Smooth muscle cell (in vitro differentiated cells): ENCODE measurements at regions not wholly inside any gene's neighbourhood (a gene's known extent, or its start where the extent isn't known, plus 50 kb on each side); places are given as distances from the start of the nearest gene placed in this dataset.

ENCODE experiments used
- DNase-seq: peaks from one replicate; lab custom pipeline; 2025; ENCODE audit not compliant: unreplicated experiment; lab: John Stamatoyannopoulos, UW
- H2AFZ ChIP-seq: fragments of 200-600 bp; sonication (generic); 2 replicates; pipeline ENCODE4 v1.6.0; 2016; ENCODE audit warnings: antibody characterized with exemption, low read depth, mild to moderate bottlenecking
- H3F3A ChIP-seq: fragments of 200-600 bp; sonication (generic); 2 replicates; pipeline ENCODE4 v1.6.0; 2017; ENCODE audit warnings: antibody characterized with exemption, low read depth
- H3K27ac ChIP-seq: fragments of 200-600 bp; sonication (generic); 2 replicates; pipeline ENCODE4 v1.5.1; 2016; ENCODE audit warnings: low read depth, mild to moderate bottlenecking
- H3K27me3 ChIP-seq: fragments of 200-600 bp; sonication (generic); 2 replicates; pipeline ENCODE4 v1.6.1; 2016; ENCODE audit warnings: low read depth, mild to moderate bottlenecking
- H3K36me3 ChIP-seq: fragments of 200-600 bp; sonication (generic); 2 replicates; pipeline ENCODE4 v1.5.1; 2016; ENCODE audit warnings: low read depth
- H3K4me1 ChIP-seq: fragments of 200-600 bp; sonication (generic); 2 replicates; pipeline ENCODE4 v1.5.1; 2016; ENCODE audit warnings: low read depth
- H3K4me2 ChIP-seq: fragments of 200-600 bp; sonication (generic); 2 replicates; pipeline ENCODE4 v1.6.0; 2016; ENCODE audit warnings: mild to moderate bottlenecking
- H3K4me3 ChIP-seq: fragments of 200-600 bp; sonication (generic); 2 replicates; pipeline ENCODE4 v1.5.1; 2016; ENCODE audit warnings: mild to moderate bottlenecking
- H3K79me2 ChIP-seq: fragments of 200-600 bp; sonication (generic); 2 replicates; pipeline ENCODE4 v1.6.0; 2016; ENCODE audit warnings: low read depth, mild to moderate bottlenecking
- H3K9ac ChIP-seq: fragments of 200-600 bp; sonication (generic); 2 replicates; pipeline ENCODE4 v1.6.0; 2016; ENCODE audit warnings: low read depth
- H3K9me3 ChIP-seq: fragments of 200-600 bp; sonication (generic); replicated peaks from 2 replicates; pipeline ENCODE4 v1.5.1; 2016; ENCODE audit warnings: low read depth
- H4K20me1 ChIP-seq: fragments of 200-600 bp; sonication (generic); 2 replicates; pipeline ENCODE4 v1.6.0; 2016; ENCODE audit warnings: low read depth
- WGBS: methylation state at CpG from one replicate; pipeline ENCODE4 v1.1.7; 2016; ENCODE audit warnings: low lambda C conversion rate; 5-methylcytosine and 5-hydroxymethylcytosine counted together
- TF ChIP-seq, protein P1 (sequence below): fragments of 200-600 bp; sonication (generic); IDR thresholded peaks from 2 replicates; pipeline ENCODE4 v1.5.1; 2017; ENCODE audit warnings: borderline replicate concordance, mild to moderate bottlenecking, antibody characterized with exemption; ENCODE audit not compliant: insufficient read depth, poor library complexity, severe bottlenecking

- 92% methylated on average over 4 of the region's 4 CpGs for WGBS
- no peak for DNase-seq
- Histone ChIP-seq H3K27ac (no peak overlapping the region), H3K27me3 (peaks cover 29% of the 10 kb centered on the region), H3K9me3 (no peaks in the 10 kb centered on the region), H3K4me1 (no peaks in the 10 kb centered on the region), H3K4me3 (no peak overlapping the region), H3F3A (no peaks in the 10 kb centered on the region), H3K4me2 (no peak overlapping the region), H3K79me2 (no peaks in the 10 kb centered on the region), H4K20me1 (no peaks in the 10 kb centered on the region), H3K9ac (no peak overlapping the region), H3K36me3 (no peaks in the 10 kb centered on the region), H2AFZ (no peak overlapping the region)
- TF ChIP-seq, protein P1, sequence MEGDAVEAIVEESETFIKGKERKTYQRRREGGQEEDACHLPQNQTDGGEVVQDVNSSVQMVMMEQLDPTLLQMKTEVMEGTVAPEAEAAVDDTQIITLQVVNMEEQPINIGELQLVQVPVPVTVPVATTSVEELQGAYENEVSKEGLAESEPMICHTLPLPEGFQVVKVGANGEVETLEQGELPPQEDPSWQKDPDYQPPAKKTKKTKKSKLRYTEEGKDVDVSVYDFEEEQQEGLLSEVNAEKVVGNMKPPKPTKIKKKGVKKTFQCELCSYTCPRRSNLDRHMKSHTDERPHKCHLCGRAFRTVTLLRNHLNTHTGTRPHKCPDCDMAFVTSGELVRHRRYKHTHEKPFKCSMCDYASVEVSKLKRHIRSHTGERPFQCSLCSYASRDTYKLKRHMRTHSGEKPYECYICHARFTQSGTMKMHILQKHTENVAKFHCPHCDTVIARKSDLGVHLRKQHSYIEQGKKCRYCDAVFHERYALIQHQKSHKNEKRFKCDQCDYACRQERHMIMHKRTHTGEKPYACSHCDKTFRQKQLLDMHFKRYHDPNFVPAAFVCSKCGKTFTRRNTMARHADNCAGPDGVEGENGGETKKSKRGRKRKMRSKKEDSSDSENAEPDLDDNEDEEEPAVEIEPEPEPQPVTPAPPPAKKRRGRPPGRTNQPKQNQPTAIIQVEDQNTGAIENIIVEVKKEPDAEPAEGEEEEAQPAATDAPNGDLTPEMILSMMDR = no peak
Measured at GRCh38 chr7:45242261-45242660, 84.7 kb downstream of the RAMP3 start.

- H3F3A ChIP-seq = no peaks in the 10 kb centered on the region
- H3K9ac ChIP-seq = no peak overlapping the region
- H4K20me1 ChIP-seq = no peaks in the 10 kb centered on the region
- no peak overlapping the region for H2AFZ ChIP-seq
- TF ChIP-seq, protein P1 = no peak
- H3K36me3 ChIP-seq = no peaks in the 10 kb centered on the region
- H3K4me2 ChIP-seq = no peak overlapping the region
- no peak overlapping the region for H3K27ac ChIP-seq
- no peaks in the 10 kb centered on the region for H3K9me3 ChIP-seq
- no peak overlapping the region for H3K4me3 ChIP-seq
- H3K79me2 ChIP-seq = no peaks in the 10 kb centered on the region
- DNase-seq = no peak
- no peaks in the 10 kb centered on the region for H3K4me1 ChIP-seq
- WGBS = 76% methylated on average over 3 of the region's 3 CpGs
- peaks cover 29% of the 10 kb centered on the region for H3K27me3 ChIP-seq
Measured at GRCh38 chr7:45242698-45243097, 85.1 kb downstream of the RAMP3 start.

DNA sequence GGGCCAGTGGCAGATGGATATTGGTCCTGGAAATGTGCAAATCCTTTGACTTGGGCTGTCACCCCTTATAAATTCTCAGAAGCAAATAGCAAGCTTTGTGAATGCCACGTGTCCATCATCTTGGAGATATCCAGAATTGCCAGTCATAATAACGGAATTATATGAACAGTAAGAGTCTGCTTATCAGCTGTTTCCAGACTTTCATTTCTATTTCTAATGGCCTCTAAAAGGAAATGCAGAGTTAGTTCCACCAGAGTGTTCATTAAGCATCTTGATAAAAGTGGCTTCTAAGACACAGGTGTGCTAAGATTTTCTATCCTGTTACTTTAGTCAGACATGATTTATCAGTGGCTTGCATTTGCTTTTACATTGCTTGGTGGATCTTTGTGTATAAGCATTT lies 87.4 kb downstream of the RAMP3 start:
- no peaks in the 10 kb centered on the region for H4K20me1 ChIP-seq
- TF ChIP-seq, protein P1 = no peak
- no peak overlapping the region for H3K9ac ChIP-seq
- H3F3A ChIP-seq = no peaks in the 10 kb centered on the region
- DNase-seq = no peak
- H3K36me3 ChIP-seq = no peaks in the 10 kb centered on the region
- H3K27me3 ChIP-seq = peaks cover 41% of the 10 kb centered on the region
- H3K4me3 ChIP-seq = no peak overlapping the region
- H3K27ac ChIP-seq = no peak overlapping the region
- 91% methylated on average over 2 of the region's 2 CpGs for WGBS
- no peak overlapping the region for H3K4me2 ChIP-seq
- H3K4me1 ChIP-seq = no peaks in the 10 kb centered on the region
- no peaks in the 10 kb centered on the region for H3K9me3 ChIP-seq
- H3K79me2 ChIP-seq = no peaks in the 10 kb centered on the region
- no peak overlapping the region for H2AFZ ChIP-seq

DNA sequence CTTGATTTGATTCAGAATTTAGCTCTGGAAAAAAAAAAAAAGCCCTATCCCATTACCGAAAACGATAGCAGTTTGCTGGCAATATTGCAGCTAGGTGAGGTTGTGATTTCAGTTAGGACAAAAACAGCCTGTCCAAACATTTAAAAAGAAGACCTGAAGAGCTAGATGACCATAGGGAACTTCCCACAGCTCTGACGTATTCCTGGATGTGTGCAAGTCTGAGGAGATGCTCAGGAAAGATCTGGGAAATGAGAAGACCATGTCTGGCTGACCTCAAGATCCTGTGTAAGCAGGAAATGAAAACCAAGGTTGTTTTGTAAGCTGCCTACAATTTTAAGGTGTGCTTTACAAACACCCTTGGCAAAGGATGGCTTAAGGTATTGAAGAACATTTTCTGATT lies 88.7 kb downstream of the RAMP3 start:
- Histone ChIP-seq H3K4me2 (no peak overlapping the region), H4K20me1 (no peaks in the 10 kb centered on the region), H3K79me2 (no peaks in the 10 kb centered on the region), H3K27ac (no peak overlapping the region), H3K9ac (no peak overlapping the region), H3K36me3 (no peaks in the 10 kb centered on the region), H2AFZ (no peak overlapping the region), H3K27me3 (peaks cover 36% of the 10 kb centered on the region), H3K4me3 (no peak overlapping the region), H3F3A (no peaks in the 10 kb centered on the region), H3K4me1 (no peaks in the 10 kb centered on the region), H3K9me3 (no peaks in the 10 kb centered on the region)
- no peak for DNase-seq
- TF ChIP-seq, protein P1 = no peak
- 77% methylated on average over 3 of the region's 3 CpGs for WGBS
